ENCODE measurements at regions not wholly inside any gene's neighbourhood (a gene's known extent, or its start where the extent isn't known, plus 50 kb on each side); places are given as distances from the start of the nearest gene placed in this dataset.

DNA sequence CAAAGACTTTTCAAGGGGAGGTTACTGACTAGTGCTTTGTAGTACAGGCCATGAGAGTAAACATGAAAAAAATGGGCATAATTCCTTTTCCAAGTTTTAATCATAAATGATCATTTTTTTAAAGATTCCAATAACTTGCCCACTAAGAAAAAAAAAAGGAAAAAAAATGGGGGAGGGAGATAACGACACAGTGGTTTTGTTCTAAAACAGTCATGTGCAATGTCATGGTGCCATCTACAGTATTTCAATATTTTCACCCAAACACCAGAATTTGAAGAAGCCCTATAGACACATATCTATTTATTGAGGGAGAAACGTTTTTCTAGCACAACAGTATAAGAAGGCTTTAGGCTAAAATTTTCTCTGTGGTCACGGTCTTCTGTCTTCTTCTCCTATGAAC lies 250.2 kb downstream of the LTN1 start:
- Histone ChIP-seq H3K27ac (ENCODE audit: low read depth, low read length) (no peak overlapping the region), H3K9me3 (ENCODE audit: control insufficient read depth, insufficient read depth, low read length) (no peaks in the 10 kb centered on the region), H3K4me3 (ENCODE audit: low read depth, low read length) (no peak overlapping the region), H3K27me3 (ENCODE audit: control insufficient read depth, insufficient read depth, low read length) (no peaks in the 10 kb centered on the region)
- ChIA-PET POLR2A (interaction anchor here (0.7 kb wide), 1 partner anchor 1234 kb away, joined by 3 read pairs; no protein-coding TSS in a partner anchor), CTCF (interaction anchor here (0.6 to 1.5 kb wide), 8 partner anchors 149 to 1158 kb away, joined by 3 to 6 read pairs (median 3); no protein-coding TSS in a partner anchor)
- DNase-seq (ENCODE audit: low read depth, low spot score): no peak
- TF ChIP-seq, protein P1, sequence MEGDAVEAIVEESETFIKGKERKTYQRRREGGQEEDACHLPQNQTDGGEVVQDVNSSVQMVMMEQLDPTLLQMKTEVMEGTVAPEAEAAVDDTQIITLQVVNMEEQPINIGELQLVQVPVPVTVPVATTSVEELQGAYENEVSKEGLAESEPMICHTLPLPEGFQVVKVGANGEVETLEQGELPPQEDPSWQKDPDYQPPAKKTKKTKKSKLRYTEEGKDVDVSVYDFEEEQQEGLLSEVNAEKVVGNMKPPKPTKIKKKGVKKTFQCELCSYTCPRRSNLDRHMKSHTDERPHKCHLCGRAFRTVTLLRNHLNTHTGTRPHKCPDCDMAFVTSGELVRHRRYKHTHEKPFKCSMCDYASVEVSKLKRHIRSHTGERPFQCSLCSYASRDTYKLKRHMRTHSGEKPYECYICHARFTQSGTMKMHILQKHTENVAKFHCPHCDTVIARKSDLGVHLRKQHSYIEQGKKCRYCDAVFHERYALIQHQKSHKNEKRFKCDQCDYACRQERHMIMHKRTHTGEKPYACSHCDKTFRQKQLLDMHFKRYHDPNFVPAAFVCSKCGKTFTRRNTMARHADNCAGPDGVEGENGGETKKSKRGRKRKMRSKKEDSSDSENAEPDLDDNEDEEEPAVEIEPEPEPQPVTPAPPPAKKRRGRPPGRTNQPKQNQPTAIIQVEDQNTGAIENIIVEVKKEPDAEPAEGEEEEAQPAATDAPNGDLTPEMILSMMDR (IDR thresholded peaks at IDR 0.05; ENCODE audit: low read depth, low read length): peak; percentile 47

DNA sequence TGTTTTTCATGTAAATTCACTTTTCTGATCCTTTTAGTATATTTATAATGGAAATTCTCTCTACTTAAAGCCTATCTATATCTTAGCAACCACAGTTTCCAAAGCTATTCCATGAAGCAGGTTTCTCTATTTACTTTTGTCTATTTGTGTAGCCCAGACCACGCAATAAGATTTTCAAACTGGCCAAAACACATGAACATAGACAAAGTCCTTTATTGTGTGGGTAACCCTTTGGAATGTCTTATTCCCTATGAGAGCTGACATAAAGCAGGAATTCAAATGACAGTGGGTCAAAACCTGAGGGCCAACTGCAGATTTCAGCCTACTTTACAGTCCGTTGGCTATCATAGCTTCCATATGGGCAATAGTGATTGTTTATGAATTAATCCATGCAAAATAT lies 252.6 kb downstream of the LTN1 start:
- no peak overlapping the region for H3K4me3 ChIP-seq (ENCODE audit: low read depth, low read length)
- no peak for DNase-seq (ENCODE audit: low read depth, low spot score)
- ChIA-PET CTCF (interaction anchor here (0.8 to 1.8 kb wide), 2 partner anchors 218 to 403 kb away, joined by 4 read pairs; no protein-coding TSS in a partner anchor), POLR2A (no interaction called here)
- no peak overlapping the region for H3K27ac ChIP-seq (ENCODE audit: low read depth, low read length)
- H3K27me3 ChIP-seq (ENCODE audit: control insufficient read depth, insufficient read depth, low read length): no peaks in the 10 kb centered on the region
- TF ChIP-seq, protein P1 (IDR thresholded peaks at IDR 0.05; ENCODE audit: low read depth, low read length): no peak
- H3K9me3 ChIP-seq (ENCODE audit: control insufficient read depth, insufficient read depth, low read length): no peaks in the 10 kb centered on the region; the same call in 1 of the 2 replicates

DNA sequence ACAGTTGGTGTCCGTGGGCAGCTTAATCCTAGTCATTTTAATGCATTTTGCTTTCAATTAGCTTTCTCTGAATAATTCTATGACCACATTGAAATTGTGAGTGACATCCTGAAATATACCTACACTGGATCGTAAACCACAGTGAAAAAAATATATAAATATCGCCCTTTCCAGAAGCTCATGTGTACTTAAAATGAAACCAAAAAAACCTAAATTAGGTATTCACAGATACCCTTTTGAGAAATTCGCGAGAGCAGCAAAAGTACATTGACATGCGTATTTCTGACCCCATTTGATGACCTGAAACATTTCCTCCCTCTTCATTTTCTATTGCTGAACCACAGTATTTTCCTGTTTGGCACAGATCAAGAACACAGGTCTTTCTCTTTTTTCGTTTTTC lies 253.8 kb downstream of the LTN1 start:
- POLR2A ChIA-PET: no interaction called here
- CTCF ChIA-PET: interaction anchor here (1.5 kb wide), 1 partner anchor 401 kb away, joined by 5 read pairs; no protein-coding TSS in a partner anchor

DNA sequence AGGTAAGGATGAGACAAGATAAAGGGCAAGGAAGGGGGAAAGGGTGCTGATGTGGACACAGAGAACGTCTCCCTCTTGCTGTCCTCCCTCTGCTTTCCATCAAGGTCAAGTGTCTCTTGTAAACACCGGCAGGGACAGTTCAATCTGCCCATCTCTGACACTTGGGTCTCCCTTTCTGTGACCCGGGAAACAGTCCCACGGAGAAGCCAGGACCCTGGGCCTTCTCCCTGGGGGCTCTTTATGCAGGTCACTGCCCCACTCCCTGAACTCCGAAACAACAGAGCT lies 254.3 kb downstream of the LTN1 start:
- no peak for DNase-seq (ENCODE audit: low read depth, low spot score)
- ChIA-PET POLR2A (no interaction called here), CTCF (interaction anchor here (1.5 to 1.9 kb wide), 2 partner anchors 7 to 400 kb away, joined by 5 to 10 read pairs; no protein-coding TSS in a partner anchor)
- Histone ChIP-seq H3K9me3 (ENCODE audit: control insufficient read depth, insufficient read depth, low read length) (no peaks in the 10 kb centered on the region; the same call in 1 of the 2 replicates), H3K27ac (ENCODE audit: low read depth, low read length) (no peak overlapping the region), H3K4me3 (ENCODE audit: low read depth, low read length) (no peak overlapping the region), H3K27me3 (ENCODE audit: control insufficient read depth, insufficient read depth, low read length) (no peaks in the 10 kb centered on the region)
- TF ChIP-seq, protein P1 (IDR thresholded peaks at IDR 0.05; ENCODE audit: low read depth, low read length): no peak

More for the DNA sequence above, 253.8 kb downstream of the LTN1 start:
- Histone ChIP-seq H3K27me3 (ENCODE audit: control insufficient read depth, insufficient read depth, low read length) (no peaks in the 10 kb centered on the region), H3K9me3 (ENCODE audit: control insufficient read depth, insufficient read depth, low read length) (no peaks in the 10 kb centered on the region; the same call in 1 of the 2 replicates), H3K27ac (ENCODE audit: low read depth, low read length) (no peak overlapping the region), H3K4me3 (ENCODE audit: low read depth, low read length) (no peak overlapping the region)
- no peak for DNase-seq (ENCODE audit: low read depth, low spot score)
- TF ChIP-seq, protein P1 (IDR thresholded peaks at IDR 0.05; ENCODE audit: low read depth, low read length): no peak

DNA sequence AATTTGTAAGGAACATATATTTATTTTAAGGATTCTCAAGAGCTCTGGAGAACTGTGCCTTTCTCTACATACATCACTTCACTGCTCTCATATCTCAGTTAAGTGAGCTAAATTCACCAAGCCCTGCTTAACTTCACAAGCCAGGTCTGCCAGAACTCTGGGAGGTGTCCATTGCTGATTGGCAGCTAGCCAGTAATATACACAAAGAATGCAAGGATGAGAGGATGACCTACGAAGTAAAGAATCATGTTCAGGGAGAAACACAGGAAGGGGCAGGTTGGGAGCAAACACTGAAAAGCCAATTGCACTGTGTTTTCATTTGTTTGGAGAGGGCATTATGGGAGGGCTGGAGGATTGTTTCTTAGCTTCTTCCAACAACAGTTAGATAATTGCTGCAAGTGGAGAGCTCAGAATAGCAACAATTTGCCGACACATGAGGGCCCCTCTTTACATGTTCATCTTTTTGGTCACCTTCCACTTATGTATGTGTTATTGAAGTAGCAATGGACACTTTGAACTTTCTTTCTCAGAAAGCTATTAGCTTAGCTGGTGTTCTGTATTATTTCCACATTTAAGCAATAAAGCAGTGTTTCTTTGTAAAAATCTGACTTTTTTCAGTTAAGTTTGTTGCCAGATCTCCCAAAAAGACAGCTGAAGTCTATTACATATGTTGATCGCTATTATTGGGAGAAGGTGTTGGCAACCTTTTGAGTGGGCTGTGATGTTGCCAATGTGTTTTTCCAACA lies 254.8 kb downstream of the LTN1 start:
- ChIA-PET CTCF (interaction anchor here (0.8 to 1.9 kb wide), 3 partner anchors 8 to 400 kb away, joined by 3 to 10 read pairs (median 5); no protein-coding TSS in a partner anchor), POLR2A (no interaction called here)
- Histone ChIP-seq H3K27ac (ENCODE audit: low read depth, low read length) (no peak overlapping the region), H3K9me3 (ENCODE audit: control insufficient read depth, insufficient read depth, low read length) (no peaks in the 10 kb centered on the region; the same call in 1 of the 2 replicates), H3K27me3 (ENCODE audit: control insufficient read depth, insufficient read depth, low read length) (no peaks in the 10 kb centered on the region), H3K4me3 (ENCODE audit: low read depth, low read length) (no peak overlapping the region)
- no peak for DNase-seq (ENCODE audit: low read depth, low spot score)
- TF ChIP-seq, protein P1 (IDR thresholded peaks at IDR 0.05; ENCODE audit: low read depth, low read length): no peak
